ENCODE measurements at regions not wholly inside any gene's neighbourhood (a gene's known extent, or its start where the extent isn't known, plus 50 kb on each side); places are given as distances from the start of the nearest gene placed in this dataset.
"Not testable (repeated sequence)": the region's sequence is repeated elsewhere in the genome, so short reads cannot be mapped to it uniquely, and the experiment has no call there.

DNA sequence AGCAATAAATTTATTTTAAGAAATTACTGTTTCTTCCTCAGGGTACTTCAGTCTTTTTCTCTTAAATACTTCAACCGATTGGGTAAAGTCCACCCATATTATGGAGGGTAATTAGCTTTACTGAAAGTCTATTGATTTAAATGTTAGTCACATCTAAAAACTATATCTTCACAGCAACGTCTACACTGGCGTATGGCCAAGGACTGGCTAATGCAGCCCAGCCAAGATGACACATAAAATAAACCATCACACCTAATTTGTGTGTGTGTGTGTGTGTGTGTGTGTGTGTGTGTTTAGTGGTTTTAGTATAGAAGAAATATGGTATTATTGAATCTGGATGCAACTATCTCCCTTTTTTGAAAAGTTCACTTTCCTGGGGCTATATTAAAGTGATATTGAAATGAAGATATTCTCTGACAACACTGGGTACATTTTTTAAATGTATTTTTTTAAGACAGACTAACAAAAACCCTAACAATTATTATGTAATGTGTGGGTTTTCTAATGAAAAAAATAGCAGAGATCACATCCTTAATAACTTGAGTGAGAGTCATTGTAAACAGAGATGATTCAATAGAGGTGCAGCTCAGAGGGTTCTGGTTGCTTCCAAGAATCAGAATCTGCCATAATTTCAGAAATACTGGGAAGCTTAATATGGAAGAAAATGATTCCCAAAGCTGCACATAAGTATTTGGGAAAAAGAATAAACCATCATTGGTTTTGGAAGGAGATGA, 584.2 kb upstream of the MBL2 start (continued):
- TF ChIP-seq, protein P1, sequence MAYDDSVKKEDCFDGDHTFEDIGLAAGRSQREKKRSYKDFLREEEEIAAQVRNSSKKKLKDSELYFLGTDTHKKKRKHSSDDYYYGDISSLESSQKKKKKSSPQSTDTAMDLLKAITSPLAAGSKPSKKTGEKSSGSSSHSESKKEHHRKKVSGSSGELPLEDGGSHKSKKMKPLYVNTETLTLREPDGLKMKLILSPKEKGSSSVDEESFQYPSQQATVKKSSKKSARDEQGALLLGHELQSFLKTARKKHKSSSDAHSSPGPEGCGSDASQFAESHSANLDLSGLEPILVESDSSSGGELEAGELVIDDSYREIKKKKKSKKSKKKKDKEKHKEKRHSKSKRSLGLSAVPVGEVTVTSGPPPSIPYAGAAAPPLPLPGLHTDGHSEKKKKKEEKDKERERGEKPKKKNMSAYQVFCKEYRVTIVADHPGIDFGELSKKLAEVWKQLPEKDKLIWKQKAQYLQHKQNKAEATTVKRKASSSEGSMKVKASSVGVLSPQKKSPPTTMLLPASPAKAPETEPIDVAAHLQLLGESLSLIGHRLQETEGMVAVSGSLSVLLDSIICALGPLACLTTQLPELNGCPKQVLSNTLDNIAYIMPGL (CRISPR knock-in tag; IDR thresholded peaks at IDR 0.05; ENCODE audit: borderline replicate concordance) = no peak
- no peak for TF ChIP-seq FOXS1 (CRISPR knock-in tag; IDR thresholded peaks at IDR 0.05)

DNA sequence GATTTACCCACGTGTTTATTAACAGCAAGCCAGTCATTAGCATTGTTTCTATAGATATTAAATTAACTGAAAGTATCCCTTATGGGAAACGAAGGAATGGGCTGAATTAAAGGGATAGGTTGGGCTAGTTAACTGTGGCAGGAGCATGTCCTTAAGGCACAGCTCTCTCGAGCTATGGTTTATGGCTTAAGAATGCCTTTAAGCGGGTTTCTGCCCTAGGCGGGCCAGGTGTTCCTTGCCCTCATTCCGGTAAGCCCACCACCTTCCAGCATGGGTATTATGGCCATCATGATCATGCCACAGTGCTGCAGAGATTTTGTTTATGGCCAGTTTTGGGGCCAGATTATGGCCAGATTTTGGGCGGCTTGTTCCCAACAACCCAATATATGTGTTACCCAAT, 569.9 kb upstream of the MBL2 start:
- DNase-seq (ENCODE audit: low read depth in 1 of 2, low spot score in 1 of 2); H3K27ac ChIP-seq; H3K4me2 ChIP-seq; FAIRE-seq; H3K4me1 ChIP-seq; CTCF ChIA-PET; POLR2A ChIA-PET; H3K4me3 ChIP-seq; ATAC-seq; H3K9me3 ChIP-seq: not testable (repeated sequence)
- 26% methylated on average over 7 of the region's 7 CpGs for WGBS (ENCODE audit: missing lambda C conversion rate)

DNA sequence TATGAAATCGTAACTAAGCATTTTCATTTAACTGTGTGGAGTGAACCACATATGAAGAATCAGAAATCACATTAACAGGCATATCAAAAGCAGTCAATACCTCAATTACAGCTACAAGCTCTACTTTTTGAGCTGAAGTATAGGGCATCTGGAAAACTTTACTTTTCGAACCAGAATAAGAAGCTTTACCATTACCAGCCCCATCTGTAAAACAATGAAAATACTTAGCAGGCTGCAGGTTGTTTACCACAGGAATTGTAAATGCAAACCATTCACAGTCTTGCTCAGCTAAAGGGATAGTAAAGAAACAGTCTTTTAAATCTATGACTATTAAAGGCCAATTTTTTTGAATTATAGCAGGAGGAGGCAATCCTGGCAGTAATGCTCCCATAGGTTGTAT, 565.6 kb upstream of the MBL2 start:
- WGBS (ENCODE audit: missing lambda C conversion rate) = 2% methylated on average over 2 of the region's 2 CpGs
- FAIRE-seq; CTCF ChIA-PET; ATAC-seq; H3K27ac ChIP-seq; H3K4me3 ChIP-seq; H3K4me1 ChIP-seq; H3K9me3 ChIP-seq; H3K4me2 ChIP-seq; DNase-seq (ENCODE audit: low read depth in 1 of 2, low spot score in 1 of 2); POLR2A ChIA-PET: not testable (repeated sequence)

DNA sequence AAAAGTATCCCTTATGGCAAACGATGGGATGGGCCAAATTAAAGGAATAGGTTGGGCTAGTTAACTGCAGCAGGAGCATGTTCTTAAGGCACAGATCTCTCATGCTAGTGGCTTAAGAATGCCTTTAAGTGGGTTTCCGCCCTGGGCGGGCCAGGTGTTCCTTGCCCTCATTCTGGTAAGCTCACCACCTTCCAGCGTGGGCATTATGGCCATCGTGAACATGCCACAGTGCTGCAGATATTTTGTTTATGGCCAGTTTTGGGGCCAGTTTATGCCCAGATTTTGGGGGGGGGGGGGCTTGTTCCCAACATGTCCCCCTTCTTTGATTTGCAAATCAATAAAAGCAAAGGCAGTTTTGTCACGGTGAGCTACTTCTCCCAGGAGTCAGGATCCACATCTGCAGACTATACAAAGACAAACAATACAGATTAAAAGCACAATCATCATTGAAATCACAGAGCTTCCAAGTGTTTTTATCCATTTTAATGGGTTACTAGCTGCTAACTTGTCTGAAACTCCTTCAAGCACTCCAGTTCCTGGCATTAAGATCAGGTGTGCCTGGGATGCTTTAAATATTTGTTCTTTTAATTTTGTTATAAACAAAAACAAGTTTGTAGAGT, 563.3 kb upstream of the MBL2 start:
- POLR2A ChIA-PET; H3K9me3 ChIP-seq; H3K4me3 ChIP-seq; DNase-seq (ENCODE audit: low read depth in 1 of 2, low spot score in 1 of 2); CTCF ChIA-PET; H3K4me2 ChIP-seq; H3K27ac ChIP-seq; ATAC-seq; H3K4me1 ChIP-seq; FAIRE-seq: not testable (repeated sequence)
- 11% methylated on average over 6 of the region's 6 CpGs for WGBS (ENCODE audit: missing lambda C conversion rate)

DNA sequence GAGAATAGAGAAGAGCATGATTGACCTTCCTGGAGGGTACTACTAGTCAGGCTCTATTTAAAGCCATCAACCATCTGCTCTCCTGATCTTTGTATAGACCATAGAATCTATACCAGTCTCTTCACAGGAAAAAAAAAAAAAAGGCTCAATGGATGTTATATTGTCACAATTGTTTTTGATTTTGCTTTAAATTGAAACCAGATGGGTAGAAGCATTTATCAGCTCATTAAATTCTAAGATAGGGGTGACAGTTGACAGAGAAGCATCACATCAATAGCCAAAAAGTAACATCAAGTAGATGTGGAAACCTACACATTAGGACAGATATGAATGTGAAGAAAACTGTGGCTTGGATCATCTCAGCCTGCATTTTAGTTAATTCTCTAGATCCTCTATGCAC, 558.9 kb upstream of the MBL2 start:
- TF ChIP-seq BHLHE40 (IDR thresholded peaks at IDR 0.05; ENCODE audit: low read depth, low read length) (no peak), GATA3 (IDR thresholded peaks at IDR 0.05; ENCODE audit: borderline replicate concordance) (no peak), CBX2 (IDR thresholded peaks at IDR 0.05; ENCODE audit: borderline replicate concordance, low read depth) (no peak), EHF (CRISPR knock-in tag; IDR thresholded peaks at IDR 0.05) (no peak), RNF2 (IDR thresholded peaks at IDR 0.05; ENCODE audit: borderline replicate concordance, low read depth) (no peak), POLR2AphosphoS2 (conservative IDR thresholded peaks at IDR 0.05; ENCODE audit: low read length) (no peak), SREBF2 (IDR thresholded peaks at IDR 0.05) (no peak), TP53 (CRISPR knock-in tag; IDR thresholded peaks at IDR 0.05) (no peak)
- TF ChIP-seq, protein P2, sequence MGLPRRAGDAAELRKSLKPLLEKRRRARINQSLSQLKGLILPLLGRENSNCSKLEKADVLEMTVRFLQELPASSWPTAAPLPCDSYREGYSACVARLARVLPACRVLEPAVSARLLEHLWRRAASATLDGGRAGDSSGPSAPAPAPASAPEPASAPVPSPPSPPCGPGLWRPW (IDR thresholded peaks at IDR 0.05) = no peak
- TF ChIP-seq, protein P3, sequence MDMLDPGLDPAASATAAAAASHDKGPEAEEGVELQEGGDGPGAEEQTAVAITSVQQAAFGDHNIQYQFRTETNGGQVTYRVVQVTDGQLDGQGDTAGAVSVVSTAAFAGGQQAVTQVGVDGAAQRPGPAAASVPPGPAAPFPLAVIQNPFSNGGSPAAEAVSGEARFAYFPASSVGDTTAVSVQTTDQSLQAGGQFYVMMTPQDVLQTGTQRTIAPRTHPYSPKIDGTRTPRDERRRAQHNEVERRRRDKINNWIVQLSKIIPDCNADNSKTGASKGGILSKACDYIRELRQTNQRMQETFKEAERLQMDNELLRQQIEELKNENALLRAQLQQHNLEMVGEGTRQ (IDR thresholded peaks at IDR 0.05) = no peak
- CTCF ChIA-PET = no interaction called here
- H3K4me2 ChIP-seq = no peak overlapping the region
- H3K4me1 ChIP-seq = no peaks in the 10 kb centered on the region
- POLR2A ChIA-PET = no interaction called here
- ATAC-seq (no peak), FAIRE-seq (no peak), DNase-seq (ENCODE audit: low read depth in 1 of 2, low spot score in 1 of 2) (no peak)
- no peaks in the 10 kb centered on the region for H3K9me3 ChIP-seq
- H3K4me3 ChIP-seq = no peak overlapping the region
- no peak overlapping the region for H3K27ac ChIP-seq

DNA sequence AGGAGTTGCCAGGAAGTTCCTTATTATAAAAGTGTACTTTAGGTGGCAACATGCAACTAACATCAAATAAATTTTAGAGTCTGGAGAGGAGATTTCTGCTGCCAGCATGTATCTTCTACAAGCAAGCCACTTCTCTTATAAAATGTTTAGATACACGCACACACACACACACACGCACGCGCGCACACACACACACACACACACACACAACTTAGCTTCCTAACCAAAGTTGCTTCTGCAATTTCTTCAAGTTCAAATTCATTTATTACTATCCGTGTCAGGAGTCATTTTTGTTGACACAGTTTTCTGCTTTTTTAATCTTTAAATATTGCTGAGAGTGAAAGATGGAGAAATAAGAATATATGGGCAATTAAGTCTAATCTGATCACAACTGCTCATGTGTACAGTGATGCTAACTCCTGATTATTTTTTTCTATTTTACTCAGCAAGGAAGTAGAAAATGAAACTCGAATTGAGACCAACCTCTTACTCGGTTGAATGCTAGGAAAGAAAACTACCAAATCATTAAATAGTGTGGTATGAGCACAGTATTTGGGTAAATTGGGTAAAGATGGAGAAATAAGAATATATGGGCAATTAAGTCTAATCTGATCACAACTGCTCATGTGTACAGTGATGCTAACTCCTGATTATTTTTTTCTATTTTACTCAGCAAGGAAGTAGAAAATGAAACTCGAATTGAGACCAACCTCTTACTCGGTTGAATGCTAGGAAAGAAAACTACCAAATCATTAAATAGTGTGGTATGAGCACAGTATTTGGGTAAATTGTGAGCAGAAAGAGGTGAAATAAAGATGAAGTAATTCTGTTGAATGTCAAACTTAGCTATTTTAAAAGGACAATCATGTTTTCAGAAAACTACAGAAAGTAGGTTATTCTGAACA, 554.1 kb upstream of the MBL2 start:
- FAIRE-seq = peak; percentile 32
- POLR2A ChIA-PET; DNase-seq (ENCODE audit: low read depth in 1 of 2, low spot score in 1 of 2); H3K9me3 ChIP-seq; H3K4me3 ChIP-seq; CTCF ChIA-PET; H3K4me2 ChIP-seq; H3K4me1 ChIP-seq; ATAC-seq; H3K27ac ChIP-seq: not testable (repeated sequence)
- WGBS (ENCODE audit: missing lambda C conversion rate) = 19% methylated on average over 10 of the region's 10 CpGs

Measured in A549 (cell line).